AG08395 (cell line): ENCODE measurements at regions not wholly inside any gene's neighbourhood (a gene's known extent, or its start where the extent isn't known, plus 50 kb on each side); places are given as distances from the start of the nearest gene placed in this dataset.
"Not testable (repeated sequence)": the region's sequence is repeated elsewhere in the genome, so short reads cannot be mapped to it uniquely, and the experiment has no call there.

Experiments
- DNase-seq: peaks from one replicate; pipeline ENCODE4 v3.0.0; 2012; ENCODE audit warnings: mixed read lengths, low spot score

DNA sequence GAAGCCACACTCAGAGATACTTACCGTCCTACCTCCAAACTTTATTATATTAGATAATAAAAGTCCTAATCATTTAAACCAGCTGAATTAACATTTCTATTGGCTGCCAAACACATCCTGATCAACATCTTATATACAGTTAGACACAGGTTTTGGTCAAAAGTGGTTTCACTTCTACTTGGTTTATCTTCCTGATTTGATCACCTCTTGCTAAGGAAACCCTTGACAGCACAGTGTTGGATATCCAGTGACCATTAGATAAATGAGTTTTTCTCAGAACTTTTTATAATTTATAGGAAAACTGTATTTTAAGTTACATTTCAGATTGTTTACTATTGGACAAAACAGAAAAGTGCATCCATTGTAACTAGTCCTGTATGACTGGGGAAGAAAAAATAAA is 198.4 kb upstream of the NR2F2 start:
- no peak for DNase-seq

DNA sequence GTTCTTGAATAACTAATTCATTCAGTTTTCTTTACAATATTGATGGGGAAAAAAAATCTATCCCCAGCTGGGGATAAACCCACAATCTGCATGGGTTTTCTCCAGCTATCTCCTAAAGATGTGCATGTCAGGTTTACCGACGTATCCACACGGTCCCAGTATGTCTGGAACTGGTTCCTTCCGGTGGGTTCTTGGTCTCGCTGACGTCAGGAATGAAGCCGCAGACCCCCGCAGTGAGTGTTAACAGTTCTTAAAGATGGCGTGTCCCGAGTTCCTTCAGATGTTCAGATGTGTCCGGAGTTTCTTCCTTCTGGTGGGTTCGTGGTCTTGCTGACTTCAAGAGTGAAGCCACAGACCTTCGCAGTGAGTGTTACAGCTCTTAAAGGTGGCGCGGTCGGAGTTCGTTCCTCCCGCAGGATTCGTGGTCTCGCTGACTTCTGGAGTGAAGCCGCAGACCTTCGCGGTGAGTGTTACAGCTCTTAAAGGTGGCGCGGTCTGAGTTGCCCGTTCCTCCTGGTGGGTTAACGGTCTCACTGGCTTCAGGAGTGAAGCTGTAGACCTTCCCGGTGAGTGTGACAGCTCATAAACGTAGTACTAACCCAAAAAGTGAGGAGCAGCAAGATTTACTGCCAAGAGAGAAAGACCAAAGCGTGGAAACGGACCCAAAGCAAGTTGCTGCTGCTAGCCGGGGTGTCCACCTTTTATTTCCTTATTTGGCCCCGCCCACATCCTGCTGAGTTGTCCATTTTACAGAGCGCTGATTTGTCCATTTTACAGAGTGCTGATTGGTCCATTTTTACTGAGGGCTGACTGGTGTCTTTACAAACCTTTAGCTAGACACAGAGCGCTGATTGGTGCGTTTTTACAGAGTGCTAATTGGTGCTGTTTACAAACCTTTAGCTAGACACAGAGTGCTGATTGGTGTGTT is 195.1 kb upstream of the NR2F2 start:
- no peak for DNase-seq

- no peak for DNase-seq
These were observed 191.5 kb upstream of the NR2F2 start for GRCh38 chr15:96138985-96139384.

DNA sequence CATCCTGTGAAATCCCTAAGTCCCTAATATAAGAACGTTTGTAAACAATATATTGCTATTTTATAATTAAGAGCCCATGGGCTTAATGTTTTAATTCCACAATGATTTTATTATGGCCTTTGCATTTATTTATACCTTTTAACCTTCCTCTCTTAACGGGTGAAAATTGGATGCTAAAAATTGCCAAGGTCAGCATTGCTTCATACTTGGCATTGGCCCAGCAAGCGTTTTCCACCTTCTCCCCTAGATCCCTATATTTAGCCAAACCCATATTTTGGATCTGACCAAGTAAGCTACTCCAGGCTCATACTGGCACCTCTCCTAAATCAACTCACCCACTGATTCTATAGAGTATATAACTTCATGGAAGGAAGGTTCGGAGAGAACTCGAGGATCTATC is 188.0 kb upstream of the NR2F2 start:
- no peak for DNase-seq

DNA sequence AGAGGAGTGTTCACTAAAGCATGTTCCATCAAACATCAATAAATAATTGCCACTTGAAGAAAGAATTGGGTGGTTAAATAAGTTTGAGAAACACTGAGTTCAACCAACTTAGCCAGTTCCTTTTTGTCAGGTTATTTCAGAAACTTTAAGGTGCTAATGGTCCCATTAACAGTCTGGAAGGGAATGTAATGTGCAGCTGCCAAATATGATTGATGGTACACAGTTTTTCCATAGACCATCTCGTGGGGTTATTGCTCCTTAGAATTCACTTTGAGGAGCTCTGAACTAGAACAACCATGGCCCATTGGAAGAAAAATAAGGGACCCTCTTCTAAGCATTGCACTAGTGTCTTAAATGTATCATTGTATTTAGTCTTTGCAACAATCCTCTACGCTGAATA is 185.8 kb upstream of the NR2F2 start:
- no peak for DNase-seq

DNA sequence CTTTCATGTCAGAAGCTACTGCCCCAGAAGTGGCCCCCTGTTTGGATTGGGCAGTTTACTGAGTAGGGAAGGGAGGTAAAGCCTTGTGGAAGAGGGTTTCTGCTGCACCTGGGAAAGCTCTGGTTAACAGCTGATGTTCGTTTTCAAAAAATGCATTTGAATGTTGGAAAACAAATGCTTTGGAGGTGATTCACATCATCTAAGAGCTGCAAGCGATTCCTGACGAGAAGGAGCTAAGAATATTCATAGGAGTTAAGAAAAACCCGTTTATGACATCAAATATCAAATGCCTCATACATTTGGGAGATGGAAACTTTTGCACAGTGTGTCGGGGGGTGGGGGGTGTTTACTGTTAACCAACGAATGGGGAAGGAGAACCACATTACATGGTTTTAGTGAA is 183.8 kb upstream of the NR2F2 start:
- no peak for DNase-seq

- DNase-seq = no peak
These were observed 183.2 kb upstream of the NR2F2 start for GRCh38 chr15:96147267-96147666.

DNA sequence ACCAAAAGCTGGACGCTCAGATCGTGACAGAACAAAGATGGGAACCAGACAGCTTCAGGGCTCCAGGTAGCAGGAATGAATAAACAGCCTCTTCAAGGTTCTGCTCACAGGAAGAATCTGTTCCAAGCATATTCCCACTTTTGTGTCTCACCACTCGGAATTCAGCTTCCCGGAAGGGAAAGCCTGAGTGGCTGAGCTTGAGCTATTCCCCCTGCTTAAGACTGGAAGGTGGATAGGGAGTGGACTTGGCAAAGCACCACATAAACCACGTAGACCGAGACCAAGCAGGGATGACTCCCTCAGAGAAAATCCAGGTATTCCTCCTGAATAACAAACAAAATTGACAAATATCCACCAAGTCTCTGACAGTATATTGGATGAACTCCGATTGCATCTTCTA is 180.2 kb upstream of the NR2F2 start:
- no peak for DNase-seq

- peak; percentile 26 for DNase-seq
These were observed 178.8 kb upstream of the NR2F2 start for GRCh38 chr15:96151749-96152148.

GRCh38 chr15:96153929-96154328 is 176.6 kb upstream of the NR2F2 start:
- DNase-seq = no peak

GRCh38 chr15:96158938-96159337 is 171.6 kb upstream of the NR2F2 start:
- DNase-seq = no peak

- peak; percentile 10 for DNase-seq
These were observed 170.2 kb upstream of the NR2F2 start for GRCh38 chr15:96160269-96160668.

DNA sequence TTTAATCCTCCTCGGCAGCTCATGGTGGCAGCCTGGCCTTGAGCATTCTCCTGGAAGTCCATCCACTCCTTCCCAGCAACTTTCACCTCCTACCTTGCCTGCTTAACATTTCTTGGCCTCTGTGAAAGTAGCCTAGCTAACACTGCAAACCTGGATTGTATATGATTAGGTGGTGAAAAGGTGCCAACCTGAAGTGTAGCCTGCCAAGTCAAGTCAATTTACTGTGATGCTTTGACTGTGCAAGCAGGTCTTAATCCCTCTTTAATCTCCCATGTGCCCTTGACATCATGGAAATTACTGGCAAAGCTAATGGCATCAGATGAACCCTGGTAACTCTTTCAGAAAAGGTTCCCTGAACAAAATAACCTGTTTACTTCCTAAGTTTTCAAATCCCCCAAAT is 169.7 kb upstream of the NR2F2 start:
- DNase-seq = no peak

DNA sequence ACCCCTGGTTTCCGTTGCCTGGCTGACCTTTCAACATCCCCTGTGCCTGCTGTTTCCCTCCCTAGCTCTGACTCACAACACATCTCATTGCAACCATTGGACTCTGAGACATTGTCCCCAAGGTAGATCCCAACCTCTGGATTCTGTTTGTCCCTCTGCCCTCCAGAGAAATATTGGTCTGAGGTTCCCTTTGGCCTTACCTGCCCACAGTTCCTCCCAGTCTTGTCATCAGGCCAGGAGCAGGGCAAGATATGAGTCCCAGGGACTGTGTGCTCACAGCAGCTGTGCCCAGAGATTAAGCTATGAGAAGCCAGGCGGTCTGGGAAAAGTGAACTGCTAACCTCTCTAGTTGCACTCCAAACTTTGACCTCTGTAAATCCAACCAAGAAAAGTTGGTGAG is 168.2 kb upstream of the NR2F2 start:
- no peak for DNase-seq

- no peak for DNase-seq
These were observed 165.4 kb upstream of the NR2F2 start for GRCh38 chr15:96165081-96165480.

DNA sequence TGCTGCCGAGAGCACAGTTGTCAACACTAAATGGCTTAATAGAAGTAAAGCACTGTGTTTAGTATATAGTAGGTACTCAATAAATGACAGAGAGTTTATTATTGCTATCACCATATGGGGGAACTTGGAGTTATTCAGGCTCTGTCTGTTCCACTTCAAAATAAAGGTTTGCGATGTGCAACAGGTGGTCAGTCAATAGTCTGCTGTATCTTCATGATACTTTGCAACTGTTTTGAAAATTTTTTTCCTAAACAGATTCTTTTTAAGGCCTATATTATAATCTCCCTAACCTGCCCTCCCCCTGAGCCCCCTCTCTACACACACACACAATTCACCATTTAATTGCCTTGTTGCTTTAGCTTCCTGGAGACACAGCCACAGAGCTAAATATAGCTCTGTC is 164.7 kb upstream of the NR2F2 start:
- no peak for DNase-seq

DNA sequence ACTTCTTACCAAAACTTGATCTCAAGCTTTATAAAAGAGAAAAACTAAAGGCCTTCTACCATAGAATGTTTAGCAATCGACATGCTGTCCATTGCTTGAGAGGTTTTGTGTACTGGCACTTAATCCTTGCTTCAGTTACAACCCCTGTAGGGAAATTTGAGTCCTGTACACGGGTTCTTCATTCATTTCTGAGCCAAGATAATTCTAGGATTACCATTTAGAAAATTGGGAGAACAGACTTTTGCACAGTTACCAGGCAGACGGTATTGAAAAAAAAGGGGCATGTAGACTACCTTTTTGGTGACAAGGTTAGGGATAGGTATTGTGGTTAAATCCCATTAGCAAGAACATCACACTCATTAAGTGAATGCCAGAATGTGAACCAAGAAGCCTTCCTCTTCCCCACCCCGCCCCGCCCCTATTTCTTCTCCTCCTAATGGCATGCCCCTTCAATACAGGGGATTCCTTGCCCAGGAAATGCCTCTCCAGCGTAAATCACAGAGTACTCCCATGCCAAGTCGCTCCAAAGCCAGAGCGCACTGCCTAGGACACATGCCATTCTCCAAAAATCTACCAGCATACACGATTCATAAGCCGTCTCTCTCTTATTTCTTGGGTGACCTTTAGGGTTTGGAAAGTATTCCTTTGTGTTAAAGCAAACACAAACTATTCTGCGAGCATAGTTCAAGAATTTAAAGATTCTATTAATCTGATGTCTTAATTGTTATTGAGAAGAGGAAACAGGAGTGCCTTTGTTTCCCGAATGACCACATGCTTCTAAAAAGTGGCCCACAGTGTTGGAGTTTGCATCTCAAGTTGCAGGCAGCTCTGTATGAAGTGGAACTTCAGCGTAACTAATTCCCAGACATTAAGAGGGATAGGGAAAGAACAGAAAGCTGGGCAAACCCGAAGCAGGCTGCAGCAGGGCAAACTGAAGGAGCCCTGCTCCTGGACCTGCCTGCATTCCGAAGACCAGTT is 164.0 kb upstream of the NR2F2 start:
- DNase-seq = no peak

- not testable (repeated sequence) for DNase-seq
These were observed 159.9 kb upstream of the NR2F2 start for GRCh38 chr15:96170616-96170978.

DNA sequence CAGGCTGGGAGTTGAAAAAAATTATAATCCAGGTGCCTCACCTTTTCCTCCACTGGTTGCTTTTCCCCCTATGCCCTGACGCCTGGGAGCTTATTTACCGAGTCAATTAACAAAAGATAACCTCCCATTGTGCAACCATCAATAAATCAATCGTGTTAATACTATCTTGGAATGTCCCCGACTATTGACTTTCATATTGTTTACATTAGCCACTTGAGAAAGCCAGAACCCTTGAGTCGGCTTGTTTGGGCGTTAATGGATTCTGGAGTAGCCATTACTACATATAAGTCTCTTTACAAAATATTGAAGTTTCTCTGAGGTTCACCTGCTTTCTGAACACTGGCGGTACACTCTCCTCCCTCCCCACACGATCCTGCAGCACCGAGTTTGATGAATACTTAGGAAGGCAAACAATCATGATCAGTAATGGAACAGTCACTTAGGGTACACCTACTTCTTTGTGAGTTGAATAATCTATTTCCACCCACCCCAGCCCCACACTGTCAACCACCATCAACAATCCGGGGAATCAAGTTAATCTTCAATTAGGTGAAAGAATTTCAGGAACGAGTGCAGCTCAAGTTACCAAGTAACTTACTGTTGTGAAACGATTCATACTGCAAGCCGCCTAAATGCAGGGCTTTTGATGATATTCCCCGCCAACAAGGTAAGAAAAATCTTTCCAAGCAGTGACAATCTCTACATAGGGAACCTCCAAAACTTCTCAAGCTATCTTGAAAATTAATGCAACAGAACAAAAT is 159.3 kb upstream of the NR2F2 start:
- no peak for DNase-seq

DNA sequence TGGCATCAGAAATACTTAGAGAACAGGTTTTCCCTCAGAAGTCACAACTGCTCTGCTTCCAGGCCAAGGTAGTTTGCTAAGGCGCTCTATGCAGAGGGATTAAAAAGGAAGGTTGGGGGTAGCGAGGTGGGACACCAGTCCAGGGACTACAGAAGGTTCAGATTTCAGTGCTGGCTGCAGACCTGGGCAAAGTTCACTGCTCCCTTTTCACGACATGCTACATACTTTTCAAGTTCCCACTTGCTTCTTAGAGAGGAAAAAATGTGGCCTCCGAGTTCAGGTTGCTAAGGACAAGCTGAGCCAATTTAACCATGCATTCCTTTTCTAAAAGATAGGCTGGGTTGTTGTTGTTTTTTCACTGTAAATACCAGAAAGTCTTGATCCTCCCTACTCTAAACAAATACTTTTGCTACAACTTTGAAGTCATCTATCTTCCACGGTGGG is 158.6 kb upstream of the NR2F2 start:
- no peak for DNase-seq

DNA sequence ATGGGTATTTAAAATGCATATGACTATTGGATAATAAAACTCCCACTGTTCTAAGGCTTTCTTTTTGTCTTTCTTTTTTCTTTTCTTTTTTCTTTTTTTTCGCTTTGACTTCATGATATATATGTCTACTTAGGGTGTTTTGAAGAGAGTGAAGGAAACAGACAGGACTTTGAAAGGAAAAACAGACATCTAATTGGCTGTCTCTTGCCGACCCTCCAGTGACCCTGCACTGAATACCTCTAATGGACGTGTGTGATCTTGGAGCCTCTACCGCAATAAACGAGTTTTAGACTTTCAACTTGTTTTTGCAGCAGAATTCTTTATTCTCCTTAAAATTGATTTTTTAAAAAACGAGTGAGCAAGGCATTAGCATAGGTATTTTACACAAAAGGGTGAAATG is 158.1 kb upstream of the NR2F2 start:
- DNase-seq = no peak

GRCh38 chr15:96176831-96177230 is 153.7 kb upstream of the NR2F2 start:
- no peak for DNase-seq
